Large intestine (tissue), 3 donors: ENCODE measurements at regions not wholly inside any gene's neighbourhood (a gene's known extent, or its start where the extent isn't known, plus 50 kb on each side); places are given as distances from the start of the nearest gene placed in this dataset.

ENCODE experiments used
- DNase-seq, 2 donors: peaks; one replicate each; pipeline versions ENCODE4 v3.0.0 to v3.0.0-alpha.2; 2013
- H3K27ac ChIP-seq: one replicate; pipeline ENCODE4 v1.5.1; 2013; ENCODE audit warnings: low read length
- H3K27me3 ChIP-seq: 2 replicates; pipeline ENCODE4 v1.6.1; 2013; ENCODE audit warnings: low read length; ENCODE audit not compliant: control insufficient read depth, insufficient read depth
- H3K36me3 ChIP-seq: 2 replicates; pipeline ENCODE4 v1.6.1; 2013; ENCODE audit warnings: low read length; ENCODE audit not compliant: control insufficient read depth, insufficient read depth
- H3K4me1 ChIP-seq: one replicate; pipeline ENCODE4 v1.6.1; 2013; ENCODE audit warnings: low read length; ENCODE audit not compliant: control insufficient read depth, insufficient read depth
- H3K4me3 ChIP-seq: one replicate; pipeline ENCODE4 v1.5.1; 2013; ENCODE audit warnings: low read length
- H3K9me3 ChIP-seq: one replicate; pipeline ENCODE4 v1.6.1; 2013; ENCODE audit warnings: mild to moderate bottlenecking, low read depth, low read length, moderate library complexity; ENCODE audit not compliant: control insufficient read depth
- WGBS: methylation state at CpG from one replicate; pipeline ENCODE4 v1.1.5; 2013; ENCODE audit warnings: low lambda C conversion rate; ENCODE audit not compliant: insufficient coverage; 5-methylcytosine and 5-hydroxymethylcytosine counted together

- H3K27me3 ChIP-seq = no peaks in the 10 kb centered on the region
- no peaks in the 10 kb centered on the region for H3K4me1 ChIP-seq
- H3K4me3 ChIP-seq = no peak overlapping the region
- no peak for DNase-seq
- WGBS = 100% methylated on average over 1 of the region's 4 CpGs
- peaks cover 4% of the 10 kb centered on the region for H3K9me3 ChIP-seq
- no peak overlapping the region for H3K27ac ChIP-seq
- H3K36me3 ChIP-seq = no peaks in the 10 kb centered on the region
These were observed 146.1 kb downstream of the PDHA2 start for GRCh38 chr4:95985791-95986550.

DNA sequence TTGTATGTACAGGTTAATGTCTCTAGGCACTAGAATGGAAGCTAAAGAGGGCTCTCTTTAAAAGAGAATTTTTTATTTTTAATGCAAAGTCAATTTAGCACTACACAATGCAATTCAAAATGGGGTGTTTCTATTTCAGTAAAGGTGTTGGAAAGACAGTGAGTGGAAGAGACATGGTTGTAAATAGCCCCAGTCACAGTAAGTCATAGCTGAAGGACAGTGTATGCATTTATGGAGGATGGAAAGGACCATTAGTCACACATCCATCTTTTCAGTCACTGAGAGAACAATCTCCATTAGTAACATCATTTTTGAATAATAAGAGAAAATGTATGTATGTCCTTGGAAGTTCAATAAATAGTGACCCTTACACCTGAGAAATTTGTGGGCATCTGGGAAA is 148.0 kb downstream of the PDHA2 start:
- no peaks in the 10 kb centered on the region for H3K9me3 ChIP-seq

DNA sequence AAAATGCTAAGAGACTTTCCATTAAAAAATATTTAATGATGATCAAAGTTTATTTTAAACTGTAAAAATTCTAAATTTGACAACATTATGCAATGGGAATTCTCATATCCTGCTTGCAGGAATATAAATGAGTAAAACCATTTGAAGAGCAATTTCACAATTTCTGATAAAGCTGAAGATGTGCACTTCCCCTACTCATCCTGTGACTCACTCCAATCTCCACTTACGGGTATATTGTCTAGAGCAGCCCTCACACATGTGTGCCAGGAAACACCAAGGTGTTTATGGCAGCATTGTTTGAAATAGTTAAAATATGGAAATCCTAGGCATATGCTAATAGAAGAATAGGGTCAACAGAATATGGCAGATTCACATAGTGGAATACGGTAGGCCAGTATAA is 158.4 kb downstream of the PDHA2 start:
- Histone ChIP-seq H3K4me3 (no peak overlapping the region), H3K27ac (no peak overlapping the region), H3K4me1 (no peaks in the 10 kb centered on the region), H3K27me3 (no peaks in the 10 kb centered on the region), H3K9me3 (no peaks in the 10 kb centered on the region), H3K36me3 (no peaks in the 10 kb centered on the region)
- DNase-seq = no peak
- no CpG with 5 or more reads among the region's 2 CpGs for WGBS

More for the DNA sequence above, 148.0 kb downstream of the PDHA2 start:
- no peaks in the 10 kb centered on the region for H3K27me3 ChIP-seq
- DNase-seq = no peak
- H3K27ac ChIP-seq = no peak overlapping the region
- H3K4me3 ChIP-seq = no peak overlapping the region
- H3K4me1 ChIP-seq = no peaks in the 10 kb centered on the region
- no peaks in the 10 kb centered on the region for H3K36me3 ChIP-seq

DNA sequence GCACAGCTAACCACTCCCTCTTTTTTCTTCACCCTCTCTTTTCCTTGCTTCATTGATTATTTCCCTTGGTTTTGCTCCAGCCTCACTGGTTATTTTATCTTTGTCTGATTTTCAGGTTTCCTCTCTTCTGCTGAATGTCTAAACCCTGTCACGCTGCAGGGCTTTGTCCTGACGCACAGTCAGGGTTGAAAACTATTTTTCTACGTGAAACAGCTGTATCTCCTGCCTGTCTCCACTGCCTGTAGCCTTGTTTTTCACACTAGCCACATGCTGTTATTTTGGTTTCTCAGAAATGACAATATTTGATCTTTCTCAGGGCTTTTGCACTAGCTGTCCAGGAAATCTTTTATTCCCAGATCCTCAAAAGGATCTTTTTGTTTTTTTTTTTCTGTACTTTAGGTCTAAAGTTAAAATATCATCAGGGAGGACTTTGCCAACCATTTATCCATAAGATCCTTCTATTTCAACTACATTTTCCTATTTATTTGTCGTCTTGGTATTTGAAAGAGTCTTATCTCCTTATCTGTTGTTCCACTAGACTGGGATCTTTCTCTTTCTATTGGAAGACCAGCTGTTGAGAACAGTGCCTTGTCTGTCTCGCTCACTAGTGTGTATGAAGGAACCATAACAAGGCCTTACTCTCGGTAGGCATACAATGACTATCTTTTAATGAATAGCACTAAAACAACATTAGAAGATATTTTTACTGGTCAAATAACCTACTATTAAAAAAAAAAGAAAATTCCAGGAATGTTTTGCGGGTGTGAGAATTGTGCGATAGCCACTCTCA is 164.3 kb downstream of the PDHA2 start:
- H3K4me3 ChIP-seq = no peak overlapping the region
- DNase-seq = no peak
- no peaks in the 10 kb centered on the region for H3K36me3 ChIP-seq
- H3K9me3 ChIP-seq = no peaks in the 10 kb centered on the region
- no peaks in the 10 kb centered on the region for H3K4me1 ChIP-seq
- no peak overlapping the region for H3K27ac ChIP-seq
- no peaks in the 10 kb centered on the region for H3K27me3 ChIP-seq
- WGBS = 49% methylated on average over 6 of the region's 8 CpGs

- WGBS = no CpG with 5 or more reads among the region's 1 CpG
These were observed 169.7 kb downstream of the PDHA2 start for GRCh38 chr4:96009427-96010119.

DNA sequence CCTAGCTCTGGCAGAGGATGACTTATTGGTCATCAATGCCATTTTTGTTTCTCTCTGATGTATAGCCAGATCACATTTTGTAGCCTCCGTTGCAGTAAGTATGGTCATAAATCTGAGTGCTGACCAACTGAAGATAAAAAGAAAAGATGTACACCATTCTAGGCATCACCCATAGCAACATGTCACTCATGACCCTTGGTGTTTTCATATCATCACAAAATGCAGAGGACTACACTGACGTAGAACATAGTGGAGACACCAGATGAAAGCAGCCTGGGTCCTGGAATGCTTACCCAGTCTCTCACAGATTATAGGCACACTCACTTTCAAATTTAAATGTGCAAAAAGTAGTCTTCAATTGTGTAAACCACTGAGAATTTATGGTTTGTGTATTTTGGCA is 172.8 kb downstream of the PDHA2 start:
- Histone ChIP-seq H3K27me3 (no peaks in the 10 kb centered on the region), H3K4me1 (no peaks in the 10 kb centered on the region), H3K27ac (no peak overlapping the region), H3K36me3 (no peaks in the 10 kb centered on the region), H3K9me3 (no peaks in the 10 kb centered on the region), H3K4me3 (no peak overlapping the region)
- no CpG with 5 or more reads among the region's 2 CpGs for WGBS
- DNase-seq = no peak

More at GRCh38 chr4:96009427-96010119, 169.7 kb downstream of the PDHA2 start:
- no peak for DNase-seq
- Histone ChIP-seq H3K27me3 (no peaks in the 10 kb centered on the region), H3K4me1 (no peaks in the 10 kb centered on the region), H3K9me3 (no peaks in the 10 kb centered on the region), H3K27ac (no peak overlapping the region), H3K4me3 (no peak overlapping the region), H3K36me3 (no peaks in the 10 kb centered on the region)

GRCh38 chr4:96016634-96017299 is 176.9 kb downstream of the PDHA2 start:
- no peaks in the 10 kb centered on the region for H3K36me3 ChIP-seq
- no peaks in the 10 kb centered on the region for H3K9me3 ChIP-seq
- H3K4me1 ChIP-seq = no peaks in the 10 kb centered on the region
- no CpG with 5 or more reads among the region's 4 CpGs for WGBS
- H3K27ac ChIP-seq = no peak overlapping the region
- no peak for DNase-seq
- H3K27me3 ChIP-seq = no peaks in the 10 kb centered on the region
- no peak overlapping the region for H3K4me3 ChIP-seq

DNA sequence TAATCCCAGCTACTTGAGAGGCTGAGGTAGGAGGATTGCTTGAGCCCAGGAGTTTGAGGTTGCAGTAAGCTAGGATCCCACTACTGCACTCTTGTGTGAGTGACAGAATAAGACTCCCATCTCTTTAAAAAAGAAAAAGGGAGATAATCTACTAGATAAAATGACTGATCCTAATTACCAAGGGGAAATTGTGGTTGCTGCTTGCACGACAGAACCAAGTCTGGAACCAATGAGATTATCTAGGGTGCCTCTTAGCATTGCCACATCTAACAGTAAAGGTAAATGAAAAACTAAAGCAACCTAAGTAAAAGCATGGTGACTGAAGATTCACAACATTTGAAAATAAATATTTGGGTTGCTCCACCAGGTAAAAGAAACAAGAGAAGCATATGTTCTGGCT is 185.1 kb downstream of the PDHA2 start:
- no peak overlapping the region for H3K4me3 ChIP-seq
- no peaks in the 10 kb centered on the region for H3K9me3 ChIP-seq
- no peaks in the 10 kb centered on the region for H3K4me1 ChIP-seq
- no peak overlapping the region for H3K27ac ChIP-seq
- no CpG with 5 or more reads among the region's 1 CpG for WGBS
- no peak for DNase-seq
- H3K36me3 ChIP-seq = no peaks in the 10 kb centered on the region
- no peaks in the 10 kb centered on the region for H3K27me3 ChIP-seq

GRCh38 chr4:96035727-96036126 is 195.8 kb downstream of the PDHA2 start:
- H3K36me3 ChIP-seq = no peaks in the 10 kb centered on the region
- H3K4me1 ChIP-seq = no peaks in the 10 kb centered on the region
- no peaks in the 10 kb centered on the region for H3K9me3 ChIP-seq
- no peak for DNase-seq
- H3K27me3 ChIP-seq = no peaks in the 10 kb centered on the region
- no peak overlapping the region for H3K4me3 ChIP-seq
- no peak overlapping the region for H3K27ac ChIP-seq

DNA sequence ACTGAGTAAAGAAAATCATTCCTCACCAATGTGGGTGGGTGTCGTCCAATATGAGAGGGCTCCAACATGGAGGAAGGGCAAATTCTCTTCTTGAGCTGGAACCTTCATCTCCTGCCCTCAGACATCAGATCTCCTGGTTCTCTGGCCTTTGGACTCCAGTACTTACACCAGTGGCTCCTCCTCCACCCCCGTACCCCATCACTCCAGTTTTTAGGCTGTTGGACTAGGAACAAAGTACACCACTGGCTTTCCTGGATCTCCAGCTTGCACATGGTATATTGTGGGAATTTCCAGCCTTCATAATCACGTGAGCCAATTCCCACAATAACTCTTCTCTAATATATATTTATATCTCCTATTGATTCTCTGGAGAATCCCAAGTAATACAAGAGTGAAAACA is 196.9 kb downstream of the PDHA2 start:
- H3K9me3 ChIP-seq = no peaks in the 10 kb centered on the region
- WGBS = no CpG with 5 or more reads among the region's 3 CpGs
- no peaks in the 10 kb centered on the region for H3K4me1 ChIP-seq
- no peak for DNase-seq
- H3K27ac ChIP-seq = no peak overlapping the region
- H3K36me3 ChIP-seq = no peaks in the 10 kb centered on the region
- no peak overlapping the region for H3K4me3 ChIP-seq
- H3K27me3 ChIP-seq = no peaks in the 10 kb centered on the region
